ENCODE measurements at regions not wholly inside any gene's neighbourhood (a gene's known extent, or its start where the extent isn't known, plus 50 kb on each side); places are given as distances from the start of the nearest gene placed in this dataset.

DNA sequence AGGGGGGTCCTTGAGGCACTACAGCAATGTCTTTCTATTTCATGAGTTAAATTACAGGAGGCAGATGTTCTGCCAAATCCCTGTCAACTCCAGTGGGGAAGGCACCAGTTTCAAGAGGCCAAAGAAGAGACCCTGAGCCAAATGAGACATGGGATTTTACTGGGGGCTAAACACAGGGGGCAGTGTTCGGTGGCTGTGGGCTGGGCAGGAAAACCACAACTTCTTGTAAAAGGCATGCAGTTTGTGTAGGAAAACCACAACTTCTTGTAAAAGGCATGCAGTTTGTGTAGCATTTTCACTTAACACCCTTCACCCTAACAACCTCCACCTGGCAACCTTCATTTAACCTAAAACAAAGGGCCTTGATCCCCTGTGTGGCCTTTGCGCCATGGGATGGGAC, 61.0 kb downstream of the POLR2M start:
- no peak overlapping the region for H3K27ac ChIP-seq (ENCODE audit: low read length)
- H3K4me3 ChIP-seq (ENCODE audit: low read length): no peak overlapping the region
- no peaks in the 10 kb centered on the region for H3K9me3 ChIP-seq (ENCODE audit: control insufficient read depth, insufficient read depth, low read length)
- H3K36me3 ChIP-seq (ENCODE audit: control insufficient read depth, insufficient read depth, low read length): no peaks in the 10 kb centered on the region
- DNase-seq (ENCODE audit: low read depth, low spot score): no peak
- H3K4me1 ChIP-seq (ENCODE audit: control insufficient read depth, insufficient read depth, low read length): no peaks in the 10 kb centered on the region
- H3K27me3 ChIP-seq (ENCODE audit: control insufficient read depth, insufficient read depth, low read length): no peaks in the 10 kb centered on the region
- WGBS (ENCODE audit: insufficient coverage, insufficient read length): no CpG with 5 or more reads among the region's 2 CpGs

DNA sequence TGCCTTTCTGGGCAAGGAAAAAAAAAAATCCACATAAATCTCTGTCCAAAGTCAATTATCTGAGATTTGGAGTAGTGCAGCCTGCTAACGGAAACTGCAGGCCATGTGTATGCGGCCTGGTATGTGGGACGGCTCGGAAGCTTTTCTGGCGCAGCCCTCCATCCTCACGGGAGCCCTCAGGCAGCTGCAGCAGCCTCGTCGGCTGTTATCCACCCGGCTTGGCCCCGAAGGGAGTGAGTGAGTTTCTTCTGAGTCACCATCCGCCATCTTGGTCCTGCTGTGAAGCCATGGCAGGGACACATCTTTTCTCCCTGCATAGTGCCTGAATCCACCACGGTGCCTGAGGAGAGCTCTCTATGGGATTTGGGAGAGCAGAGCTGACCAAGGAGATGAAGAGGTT, 62.8 kb downstream of the POLR2M start:
- no peak for DNase-seq (ENCODE audit: low read depth, low spot score)
- H3K27me3 ChIP-seq (ENCODE audit: control insufficient read depth, insufficient read depth, low read length): no peaks in the 10 kb centered on the region
- H3K36me3 ChIP-seq (ENCODE audit: control insufficient read depth, insufficient read depth, low read length): no peaks in the 10 kb centered on the region
- no peak overlapping the region for H3K4me3 ChIP-seq (ENCODE audit: low read length)
- WGBS (ENCODE audit: insufficient coverage, insufficient read length): no CpG with 5 or more reads among the region's 12 CpGs
- H3K27ac ChIP-seq (ENCODE audit: low read length): no peak overlapping the region
- no peaks in the 10 kb centered on the region for H3K4me1 ChIP-seq (ENCODE audit: control insufficient read depth, insufficient read depth, low read length)
- H3K9me3 ChIP-seq (ENCODE audit: control insufficient read depth, insufficient read depth, low read length): no peaks in the 10 kb centered on the region

DNA sequence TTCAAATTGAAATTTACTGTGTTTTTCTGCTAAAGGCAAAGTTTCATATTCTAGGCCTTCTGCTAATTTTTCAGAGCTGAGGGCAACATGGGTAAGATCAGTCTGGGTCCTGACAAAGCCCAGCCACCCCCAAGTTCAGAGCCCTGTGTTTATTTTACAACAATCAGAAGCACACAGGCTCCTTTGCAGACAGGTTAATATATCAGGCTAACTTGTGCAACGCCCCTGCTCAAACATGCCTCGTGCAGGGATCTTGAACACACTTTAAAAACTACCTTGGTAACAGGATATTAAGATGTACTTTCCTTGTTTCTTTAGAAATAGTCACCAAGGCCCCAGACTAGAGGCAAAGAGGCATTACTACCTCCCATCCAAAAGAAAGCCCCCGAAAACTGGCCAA, 64.0 kb downstream of the POLR2M start:
- Histone ChIP-seq H3K4me3 (ENCODE audit: low read length) (no peak overlapping the region), H3K27ac (ENCODE audit: low read length) (no peak overlapping the region), H3K36me3 (ENCODE audit: control insufficient read depth, insufficient read depth, low read length) (no peaks in the 10 kb centered on the region), H3K27me3 (ENCODE audit: control insufficient read depth, insufficient read depth, low read length) (no peaks in the 10 kb centered on the region), H3K9me3 (ENCODE audit: control insufficient read depth, insufficient read depth, low read length) (no peaks in the 10 kb centered on the region), H3K4me1 (ENCODE audit: control insufficient read depth, insufficient read depth, low read length) (no peaks in the 10 kb centered on the region)
- no CpG with 5 or more reads among the region's 3 CpGs for WGBS (ENCODE audit: insufficient coverage, insufficient read length)
- no peak for DNase-seq (ENCODE audit: low read depth, low spot score)

DNA sequence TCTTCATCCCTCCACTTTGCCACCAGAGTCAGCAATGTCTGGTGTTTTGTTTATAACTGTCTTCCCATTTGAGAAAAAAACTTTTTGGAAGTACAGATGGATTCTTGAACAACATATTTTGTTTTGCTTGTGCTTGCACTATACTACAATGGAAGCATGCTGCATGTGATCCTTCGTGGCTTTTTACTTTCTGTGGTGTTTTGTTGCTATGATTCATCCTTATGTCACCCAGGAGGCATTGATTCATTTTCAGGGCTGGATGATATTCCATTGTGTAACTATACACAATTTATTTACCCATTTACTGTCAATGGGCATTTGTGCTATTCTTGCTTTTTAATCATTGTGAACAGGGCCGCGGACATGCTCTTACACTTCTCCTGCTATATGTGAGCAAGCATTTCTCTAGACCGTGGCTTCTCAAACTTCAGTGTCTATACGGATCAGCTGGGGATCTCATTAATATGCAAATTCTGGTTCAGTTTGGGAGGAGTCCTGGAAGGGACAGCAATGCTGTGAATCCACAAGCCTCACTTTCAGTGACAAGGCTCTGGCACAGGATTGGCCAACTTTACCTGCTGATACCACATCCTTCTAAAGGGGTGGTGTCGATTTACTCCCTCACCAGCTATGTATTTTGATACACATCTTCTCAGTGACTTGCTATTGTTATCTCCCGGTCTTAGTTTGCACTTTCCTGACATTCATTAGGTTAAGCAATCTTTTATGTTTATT, 65.9 kb downstream of the POLR2M start:
- no CpG with 5 or more reads among the region's 7 CpGs for WGBS (ENCODE audit: insufficient coverage, insufficient read length)
- Histone ChIP-seq H3K27ac (ENCODE audit: low read length) (no peak overlapping the region), H3K4me3 (ENCODE audit: low read length) (no peak overlapping the region), H3K4me1 (ENCODE audit: control insufficient read depth, insufficient read depth, low read length) (no peaks in the 10 kb centered on the region), H3K36me3 (ENCODE audit: control insufficient read depth, insufficient read depth, low read length) (no peaks in the 10 kb centered on the region), H3K9me3 (ENCODE audit: control insufficient read depth, insufficient read depth, low read length) (no peaks in the 10 kb centered on the region), H3K27me3 (ENCODE audit: control insufficient read depth, insufficient read depth, low read length) (no peaks in the 10 kb centered on the region)
- peak; percentile 43 for DNase-seq (ENCODE audit: low read depth, low spot score)

DNA sequence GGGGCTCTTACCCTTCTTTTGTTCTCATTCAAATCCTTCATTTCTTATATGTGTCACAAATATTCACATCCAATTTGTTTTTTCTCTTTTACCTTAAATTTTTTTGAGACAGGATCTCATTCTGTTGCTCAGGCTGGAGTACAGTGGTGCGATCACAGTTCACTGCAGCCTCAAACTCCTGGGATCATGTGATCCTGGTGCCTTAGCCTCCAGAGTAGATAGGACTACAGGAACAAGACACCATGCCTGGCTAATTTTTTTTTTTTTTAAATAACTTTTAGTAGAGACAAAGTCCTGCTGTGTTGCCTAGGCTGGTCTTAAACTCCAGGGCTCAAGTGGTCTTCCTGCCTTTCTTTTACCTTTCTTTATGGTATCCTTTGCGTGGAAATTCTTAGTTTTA, 66.5 kb downstream of the POLR2M start:
- WGBS (ENCODE audit: insufficient coverage, insufficient read length): no CpG with 5 or more reads among the region's 2 CpGs
- H3K4me1 ChIP-seq (ENCODE audit: control insufficient read depth, insufficient read depth, low read length): no peaks in the 10 kb centered on the region
- H3K27ac ChIP-seq (ENCODE audit: low read length): no peak overlapping the region
- no peaks in the 10 kb centered on the region for H3K27me3 ChIP-seq (ENCODE audit: control insufficient read depth, insufficient read depth, low read length)
- DNase-seq (ENCODE audit: low read depth, low spot score): no peak
- no peaks in the 10 kb centered on the region for H3K36me3 ChIP-seq (ENCODE audit: control insufficient read depth, insufficient read depth, low read length)
- no peak overlapping the region for H3K4me3 ChIP-seq (ENCODE audit: low read length)
- H3K9me3 ChIP-seq (ENCODE audit: control insufficient read depth, insufficient read depth, low read length): no peaks in the 10 kb centered on the region

DNA sequence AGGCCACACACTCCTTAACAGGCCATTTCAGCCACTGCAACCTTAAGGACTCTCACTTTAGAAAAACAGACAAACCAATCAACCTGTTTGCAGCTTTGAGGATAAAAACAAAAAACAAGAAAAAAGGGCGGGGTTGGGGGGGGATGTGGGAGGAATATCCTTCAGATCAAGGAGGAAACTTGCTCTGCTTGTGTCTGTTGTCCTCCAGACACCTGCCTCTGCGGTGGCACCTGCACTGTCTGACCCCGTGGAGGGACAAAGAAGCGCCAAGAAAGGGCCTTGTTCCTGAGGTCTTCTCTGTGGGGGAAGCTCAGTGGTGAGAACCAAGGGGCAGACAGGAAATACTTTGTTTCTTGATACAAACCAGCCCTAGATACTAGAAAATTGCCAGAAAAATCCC, 70.5 kb downstream of the POLR2M start:
- no peak for DNase-seq (ENCODE audit: low read depth, low spot score)
- H3K36me3 ChIP-seq (ENCODE audit: control insufficient read depth, insufficient read depth, low read length): no peaks in the 10 kb centered on the region
- H3K27ac ChIP-seq (ENCODE audit: low read length): no peak overlapping the region
- no peaks in the 10 kb centered on the region for H3K4me1 ChIP-seq (ENCODE audit: control insufficient read depth, insufficient read depth, low read length)
- H3K4me3 ChIP-seq (ENCODE audit: low read length): no peak overlapping the region
- no CpG with 5 or more reads among the region's 4 CpGs for WGBS (ENCODE audit: insufficient coverage, insufficient read length)
- no peaks in the 10 kb centered on the region for H3K9me3 ChIP-seq (ENCODE audit: control insufficient read depth, insufficient read depth, low read length)
- H3K27me3 ChIP-seq (ENCODE audit: control insufficient read depth, insufficient read depth, low read length): no peaks in the 10 kb centered on the region

DNA sequence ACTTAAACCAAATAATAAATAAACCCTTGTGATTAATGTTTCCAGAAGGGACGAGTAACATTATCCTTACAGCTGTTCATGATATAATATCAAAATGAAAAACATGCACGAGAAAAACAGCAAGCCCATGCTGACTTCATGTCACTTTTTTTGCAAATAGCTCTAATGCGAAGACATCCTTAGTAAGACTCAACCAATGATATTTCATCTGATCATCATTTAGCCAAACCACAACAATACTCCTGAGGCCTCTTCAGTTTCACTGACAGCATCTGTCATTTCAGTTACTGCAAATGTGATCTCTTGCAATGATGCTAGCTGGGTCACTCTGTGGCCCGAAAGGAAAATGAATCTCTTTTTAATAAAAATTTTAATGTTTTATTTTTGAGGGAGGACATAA, 74.0 kb downstream of the POLR2M start:
- H3K27me3 ChIP-seq (ENCODE audit: control insufficient read depth, insufficient read depth, low read length): no peaks in the 10 kb centered on the region
- no peaks in the 10 kb centered on the region for H3K36me3 ChIP-seq (ENCODE audit: control insufficient read depth, insufficient read depth, low read length)
- DNase-seq (ENCODE audit: low read depth, low spot score): no peak
- H3K9me3 ChIP-seq (ENCODE audit: control insufficient read depth, insufficient read depth, low read length): no peaks in the 10 kb centered on the region
- WGBS (ENCODE audit: insufficient coverage, insufficient read length): no CpG with 5 or more reads among the region's 4 CpGs
- H3K4me1 ChIP-seq (ENCODE audit: control insufficient read depth, insufficient read depth, low read length): no peaks in the 10 kb centered on the region
- H3K27ac ChIP-seq (ENCODE audit: low read length): no peak overlapping the region
- H3K4me3 ChIP-seq (ENCODE audit: low read length): no peak overlapping the region

DNA sequence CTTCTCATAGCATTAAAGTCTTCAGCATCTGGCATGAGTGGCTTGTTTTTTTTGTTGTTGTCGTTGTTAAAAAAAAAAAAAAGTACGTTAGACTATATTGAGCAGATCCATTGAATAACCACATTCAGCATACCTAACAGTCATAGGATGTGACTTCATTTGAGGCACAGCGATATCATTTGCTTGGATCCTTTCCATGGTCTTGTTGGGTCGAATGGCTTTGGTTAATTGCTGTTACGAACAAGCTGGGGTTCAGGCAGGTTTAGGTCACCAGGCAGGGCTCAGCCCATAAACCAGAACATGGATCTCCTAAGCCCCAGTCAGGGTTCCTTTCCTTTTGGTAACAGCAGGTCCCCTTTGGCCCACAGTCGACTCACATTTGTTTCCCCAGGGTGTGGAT, 76.2 kb downstream of the POLR2M start:
- no peaks in the 10 kb centered on the region for H3K4me1 ChIP-seq (ENCODE audit: control insufficient read depth, insufficient read depth, low read length)
- no peaks in the 10 kb centered on the region for H3K9me3 ChIP-seq (ENCODE audit: control insufficient read depth, insufficient read depth, low read length)
- H3K36me3 ChIP-seq (ENCODE audit: control insufficient read depth, insufficient read depth, low read length): no peaks in the 10 kb centered on the region
- no peak for DNase-seq (ENCODE audit: low read depth, low spot score)
- H3K27ac ChIP-seq (ENCODE audit: low read length): no peak overlapping the region
- no peaks in the 10 kb centered on the region for H3K27me3 ChIP-seq (ENCODE audit: control insufficient read depth, insufficient read depth, low read length)
- no CpG with 5 or more reads among the region's 6 CpGs for WGBS (ENCODE audit: insufficient coverage, insufficient read length)
- H3K4me3 ChIP-seq (ENCODE audit: low read length): no peak overlapping the region

DNA sequence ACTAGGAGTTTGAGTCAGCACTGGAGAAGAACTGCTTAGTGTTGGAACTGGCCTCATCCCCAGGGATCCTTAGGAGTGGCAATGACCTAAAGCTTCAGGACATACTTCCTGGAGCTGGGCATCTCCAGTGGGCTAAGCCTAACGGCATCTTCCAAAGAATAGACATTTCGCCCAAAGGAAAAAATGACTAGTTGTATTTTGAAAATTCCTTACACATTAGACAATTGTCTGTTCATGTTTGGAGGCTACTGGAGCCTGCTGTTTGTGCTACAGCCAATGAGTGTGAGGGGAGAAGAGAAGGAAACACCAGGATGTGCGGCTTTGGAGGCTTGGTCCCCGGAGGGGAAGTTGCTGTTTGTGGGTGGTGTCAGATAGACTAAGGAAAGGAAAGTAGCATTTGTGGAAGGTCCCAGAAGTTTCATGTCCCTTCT, 77.6 kb downstream of the POLR2M start:
- no peaks in the 10 kb centered on the region for H3K27me3 ChIP-seq (ENCODE audit: control insufficient read depth, insufficient read depth, low read length)
- no CpG with 5 or more reads among the region's 4 CpGs for WGBS (ENCODE audit: insufficient coverage, insufficient read length)
- H3K9me3 ChIP-seq (ENCODE audit: control insufficient read depth, insufficient read depth, low read length): no peaks in the 10 kb centered on the region
- no peak for DNase-seq (ENCODE audit: low read depth, low spot score)
- H3K36me3 ChIP-seq (ENCODE audit: control insufficient read depth, insufficient read depth, low read length): no peaks in the 10 kb centered on the region
- H3K4me3 ChIP-seq (ENCODE audit: low read length): no peak overlapping the region
- no peak overlapping the region for H3K27ac ChIP-seq (ENCODE audit: low read length)
- no peaks in the 10 kb centered on the region for H3K4me1 ChIP-seq (ENCODE audit: control insufficient read depth, insufficient read depth, low read length)

DNA sequence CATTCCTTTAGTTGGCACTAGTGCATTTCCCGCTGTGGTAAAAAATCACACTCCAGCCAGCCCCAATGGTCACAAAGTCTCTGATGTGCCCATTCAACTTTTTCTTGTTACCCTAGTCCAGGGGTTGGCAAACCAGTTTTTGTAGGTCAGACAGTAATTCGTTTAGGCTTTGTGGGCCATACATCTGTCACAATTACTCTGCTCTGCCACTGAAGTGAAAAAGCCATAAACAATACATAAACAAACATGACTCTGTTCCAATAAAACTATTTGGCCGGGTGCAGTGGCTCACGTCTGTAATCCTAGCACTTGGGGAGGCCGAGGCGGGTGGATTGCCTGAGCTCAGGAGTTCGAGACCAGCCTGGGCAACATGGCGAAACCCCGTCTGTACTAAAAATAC, 78.5 kb downstream of the POLR2M start:
- no peak for DNase-seq (ENCODE audit: low read depth, low spot score)
- no peak overlapping the region for H3K4me3 ChIP-seq (ENCODE audit: low read length)
- H3K9me3 ChIP-seq (ENCODE audit: control insufficient read depth, insufficient read depth, low read length): no peaks in the 10 kb centered on the region
- H3K27ac ChIP-seq (ENCODE audit: low read length): no peak overlapping the region
- no peaks in the 10 kb centered on the region for H3K4me1 ChIP-seq (ENCODE audit: control insufficient read depth, insufficient read depth, low read length)
- no peaks in the 10 kb centered on the region for H3K36me3 ChIP-seq (ENCODE audit: control insufficient read depth, insufficient read depth, low read length)
- H3K27me3 ChIP-seq (ENCODE audit: control insufficient read depth, insufficient read depth, low read length): no peaks in the 10 kb centered on the region
- WGBS (ENCODE audit: insufficient coverage, insufficient read length): no CpG with 5 or more reads among the region's 9 CpGs

DNA sequence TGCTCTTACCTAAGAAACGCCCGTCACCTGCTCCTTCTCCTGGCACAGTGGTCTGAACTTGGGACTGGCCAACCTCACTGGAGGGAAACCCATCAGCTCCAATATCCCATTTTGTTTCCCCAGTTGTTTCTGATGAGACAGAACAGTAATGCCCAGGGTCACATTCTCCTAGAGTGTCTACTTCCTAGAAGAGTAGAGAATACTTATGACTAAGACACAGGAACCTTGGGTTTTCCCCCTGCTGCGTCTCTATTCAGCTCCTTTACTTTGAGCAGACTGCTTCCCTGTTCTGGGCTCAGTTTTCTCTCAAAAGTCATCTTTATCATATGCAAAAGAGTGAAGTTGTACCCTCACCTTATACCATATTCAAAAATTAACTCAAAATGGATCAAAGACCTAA, 79.4 kb downstream of the POLR2M start:
- Histone ChIP-seq H3K27ac (ENCODE audit: low read length) (no peak overlapping the region), H3K36me3 (ENCODE audit: control insufficient read depth, insufficient read depth, low read length) (no peaks in the 10 kb centered on the region), H3K27me3 (ENCODE audit: control insufficient read depth, insufficient read depth, low read length) (no peaks in the 10 kb centered on the region), H3K4me1 (ENCODE audit: control insufficient read depth, insufficient read depth, low read length) (no peaks in the 10 kb centered on the region), H3K9me3 (ENCODE audit: control insufficient read depth, insufficient read depth, low read length) (no peaks in the 10 kb centered on the region), H3K4me3 (ENCODE audit: low read length) (no peak overlapping the region)
- no peak for DNase-seq (ENCODE audit: low read depth, low spot score)
- no CpG with 5 or more reads among the region's 3 CpGs for WGBS (ENCODE audit: insufficient coverage, insufficient read length)

Data from iPS DF 6.9 (cell line).